Medulla oblongata (tissue), 1 donor: ENCODE measurements at regions not wholly inside any gene's neighbourhood (a gene's known extent, or its start where the extent isn't known, plus 50 kb on each side); places are given as distances from the start of the nearest gene placed in this dataset.
A peak's percentile ranks its signal among the peaks of the same experiment; 100 is the strongest.
"Not testable (repeated sequence)": the region's sequence is repeated elsewhere in the genome, so short reads cannot be mapped to it uniquely, and the experiment has no call there.

Source experiments
- DNase-seq: peaks from one replicate; pipeline ENCODE4 v3.0.0-alpha.2; 2015; ENCODE audit errors: extremely low spot score

DNA sequence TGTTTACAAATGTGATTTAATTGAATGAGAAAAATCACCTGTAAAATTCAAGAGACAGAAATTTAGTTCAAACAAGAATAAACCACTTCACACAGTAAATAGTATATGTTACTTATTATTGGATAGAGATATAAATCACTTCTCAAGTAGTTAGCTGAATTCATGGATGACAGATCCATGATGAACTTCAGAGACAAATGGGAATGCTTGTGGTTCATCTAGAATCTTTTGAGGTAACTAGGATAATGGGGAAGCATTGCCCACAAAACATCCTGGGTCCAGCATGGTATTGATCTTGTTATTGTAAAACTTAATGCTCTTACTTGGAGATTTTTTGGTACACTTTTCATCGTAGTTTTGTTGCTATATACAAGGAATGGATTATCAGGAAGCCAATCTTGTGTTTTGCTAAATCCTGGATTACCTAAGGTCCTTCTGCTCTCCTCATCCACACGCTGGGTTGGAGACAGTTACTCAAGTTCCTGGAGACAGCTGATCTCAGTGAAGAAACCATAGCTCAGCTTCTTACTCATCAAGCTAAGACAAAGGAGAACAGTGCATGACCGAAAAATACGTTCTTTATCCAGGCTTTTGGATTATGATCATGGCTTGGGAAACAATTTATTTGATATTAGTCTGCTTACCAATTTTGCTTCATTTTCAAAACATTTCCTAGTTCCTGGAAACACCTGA is 142.5 kb upstream of the PREP start:
- no peak for DNase-seq

DNA sequence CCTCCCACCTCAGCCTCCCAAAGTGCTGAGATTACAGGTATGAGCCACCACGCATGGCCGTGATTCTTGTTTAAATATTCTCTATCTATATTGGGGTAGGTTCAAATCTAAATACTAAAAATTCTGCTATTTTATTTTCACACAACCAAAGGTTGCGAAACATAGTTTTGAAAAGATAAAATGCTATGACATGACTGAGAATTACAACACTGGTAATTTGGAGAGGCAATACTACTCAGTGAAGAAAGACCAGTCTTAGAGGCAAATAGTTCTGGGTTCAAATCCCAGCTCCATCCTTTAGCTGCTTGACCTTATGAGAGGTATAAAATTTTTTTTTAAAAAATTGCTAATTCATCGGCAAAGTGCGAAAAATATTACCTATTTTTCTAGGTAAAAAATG is 137.0 kb upstream of the PREP start:
- no peak for DNase-seq

DNA sequence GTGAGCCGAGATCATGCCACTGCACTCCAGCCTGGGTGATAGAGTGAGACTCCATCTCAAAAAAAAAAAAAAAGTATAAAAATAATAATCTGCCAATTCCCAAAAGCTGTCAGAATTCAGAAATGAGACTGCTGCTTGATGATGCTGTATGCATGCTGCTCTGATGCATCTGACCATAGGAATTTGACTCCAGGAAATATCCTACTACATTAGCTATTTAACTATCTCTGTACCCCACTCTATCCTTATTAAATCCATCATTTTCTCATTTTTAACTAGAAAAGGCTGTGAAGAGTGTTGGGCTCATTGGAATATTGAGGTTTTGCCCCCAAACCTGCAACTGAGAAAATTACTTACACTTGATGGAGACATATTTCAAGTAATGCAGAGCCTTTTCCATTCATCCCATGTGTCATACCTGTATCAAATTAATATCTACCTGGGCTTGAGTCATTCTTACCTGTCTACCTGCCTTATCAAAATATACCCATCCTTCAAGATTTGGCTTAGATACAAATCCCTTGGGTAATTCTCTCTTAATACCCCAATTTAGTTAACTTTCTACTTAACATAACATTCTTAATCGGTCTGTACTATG is 135.2 kb upstream of the PREP start:
- no peak for DNase-seq

DNA sequence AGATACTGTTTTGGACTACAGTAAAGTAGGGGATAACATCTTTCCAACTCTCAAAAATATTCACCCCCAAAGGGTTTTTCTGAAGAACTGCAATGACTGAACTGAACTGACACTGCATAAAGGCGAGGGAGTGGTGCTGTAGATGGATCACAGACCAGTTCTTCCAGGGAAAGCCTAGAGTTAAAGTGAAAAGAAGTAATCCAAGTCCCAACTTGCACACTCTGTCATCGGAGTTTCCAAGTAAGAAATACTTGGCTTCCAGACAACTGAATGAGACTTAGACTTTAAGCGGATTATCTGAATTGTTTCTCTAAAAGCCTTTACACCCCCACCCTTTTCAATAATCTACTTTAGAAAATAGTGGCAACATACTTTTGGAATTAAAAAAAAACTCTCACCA is 134.1 kb upstream of the PREP start:
- no peak for DNase-seq

DNA sequence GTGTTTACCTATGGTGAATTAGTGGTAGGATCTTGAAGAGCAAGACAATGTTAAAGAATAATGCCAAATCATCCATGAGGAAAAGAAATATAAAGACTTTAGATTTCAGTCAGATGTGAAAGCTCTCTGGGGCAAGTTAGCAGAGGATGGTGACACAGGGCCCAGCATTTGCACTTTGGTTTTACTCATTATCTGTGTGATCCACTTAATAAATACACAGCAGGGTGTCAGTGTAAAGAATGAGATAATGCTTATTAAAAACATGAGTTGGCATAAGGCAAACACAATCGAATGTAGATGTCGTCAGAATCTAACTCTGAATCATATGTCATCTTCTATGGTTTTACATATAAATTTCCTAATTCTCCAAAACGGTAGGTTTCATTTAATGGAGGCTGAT is 130.4 kb upstream of the PREP start:
- DNase-seq, result no peak

DNA sequence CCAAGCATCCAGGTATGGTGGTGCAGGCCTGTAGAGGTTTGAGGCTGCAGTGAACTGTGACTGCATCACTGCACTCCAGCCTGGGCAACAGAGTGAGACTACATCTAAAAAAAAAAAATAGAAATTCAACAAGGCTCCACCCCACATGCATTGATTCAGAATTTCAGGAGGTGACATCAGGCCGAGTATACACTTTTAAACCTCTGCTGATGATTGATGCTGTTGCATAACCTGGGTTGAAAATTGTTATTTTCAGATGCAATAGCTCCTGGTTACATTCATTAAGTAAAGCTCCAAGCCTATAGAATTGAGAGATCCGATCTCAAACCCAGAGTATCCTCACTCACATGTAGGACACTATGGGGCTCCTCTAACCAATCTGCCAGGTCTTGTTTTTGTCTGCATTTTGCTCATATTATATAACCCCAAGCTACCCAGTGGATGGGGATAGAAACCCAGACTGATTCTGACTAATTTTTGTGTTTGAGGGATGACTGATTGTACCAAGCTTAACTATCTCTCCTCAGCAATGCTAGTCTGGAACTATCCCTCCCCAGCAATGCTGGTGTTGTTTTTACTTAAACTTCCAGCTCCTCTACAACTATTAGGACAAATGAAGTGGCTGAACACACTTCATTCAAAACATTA is 123.5 kb upstream of the PREP start:
- no peak for DNase-seq

DNA sequence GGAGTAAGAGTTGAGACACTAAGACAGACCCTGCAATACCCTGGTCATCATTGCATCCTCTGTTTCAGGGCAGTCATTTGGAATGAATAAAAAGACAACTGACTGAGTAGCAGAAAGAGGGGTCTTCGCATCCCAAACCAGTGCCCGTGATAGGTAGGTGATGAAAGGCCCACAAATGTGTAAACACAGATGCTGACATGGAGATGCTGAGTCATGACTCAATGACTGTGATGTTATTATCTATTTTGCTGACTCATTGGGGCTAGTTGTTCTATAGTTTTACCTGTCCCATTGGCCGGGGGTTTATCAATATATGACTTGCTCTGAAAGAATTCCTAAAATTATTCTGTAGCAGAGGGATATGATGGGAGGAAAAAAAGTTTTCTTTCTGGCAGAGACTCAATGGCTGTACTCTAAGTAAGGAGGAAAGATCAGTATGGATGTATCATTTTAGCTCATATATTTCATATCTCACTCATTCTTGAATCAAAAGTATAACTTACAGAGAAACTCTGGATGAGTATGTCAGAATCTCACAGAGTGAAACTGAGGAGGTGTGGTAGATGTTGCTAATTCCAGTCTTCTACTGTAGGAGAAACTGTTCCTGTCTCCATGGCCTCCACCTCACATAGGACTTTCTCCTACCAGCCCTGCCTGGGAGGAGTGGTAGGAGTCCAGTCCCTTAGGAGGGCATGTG is 119.9 kb upstream of the PREP start:
- no peak for DNase-seq

DNA sequence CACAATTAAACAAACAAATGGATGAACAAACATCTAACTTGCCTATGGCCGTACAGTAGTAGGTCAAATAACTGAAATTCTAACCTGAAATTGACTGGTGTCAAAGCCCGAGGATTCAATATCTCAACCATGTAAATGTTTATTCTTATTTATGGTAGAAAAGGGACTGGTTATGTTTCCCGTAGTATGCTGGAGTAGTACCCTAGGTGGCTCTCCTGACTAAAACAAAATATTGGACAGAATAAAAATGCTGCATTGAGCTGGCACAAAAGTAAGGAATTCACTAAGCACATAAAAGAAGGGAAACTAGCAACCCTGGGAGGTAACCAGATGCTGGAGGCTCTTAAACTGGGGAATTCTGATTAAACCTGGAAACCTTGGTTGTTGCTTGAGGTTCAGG is 117.1 kb upstream of the PREP start:
- DNase-seq, result no peak

DNA sequence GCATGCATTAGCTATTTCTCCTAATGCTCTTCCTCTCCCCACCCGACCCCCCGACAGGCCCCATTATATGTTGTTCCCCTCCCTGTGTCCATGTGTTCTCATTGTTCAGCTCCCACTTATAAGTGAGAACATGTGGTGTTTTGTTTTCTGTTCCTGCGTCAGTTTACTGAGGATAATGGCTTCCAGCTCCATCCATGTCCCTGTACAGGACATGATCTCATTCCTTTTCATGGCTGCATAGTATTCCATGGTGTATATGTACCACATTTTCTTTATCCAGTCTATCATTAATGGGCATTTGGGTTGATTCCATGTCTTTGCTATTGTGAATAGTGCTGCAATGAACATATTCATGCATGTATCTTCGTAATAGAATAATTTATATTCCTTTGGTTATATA is 116.1 kb upstream of the PREP start:
- not testable (repeated sequence) for DNase-seq

DNA sequence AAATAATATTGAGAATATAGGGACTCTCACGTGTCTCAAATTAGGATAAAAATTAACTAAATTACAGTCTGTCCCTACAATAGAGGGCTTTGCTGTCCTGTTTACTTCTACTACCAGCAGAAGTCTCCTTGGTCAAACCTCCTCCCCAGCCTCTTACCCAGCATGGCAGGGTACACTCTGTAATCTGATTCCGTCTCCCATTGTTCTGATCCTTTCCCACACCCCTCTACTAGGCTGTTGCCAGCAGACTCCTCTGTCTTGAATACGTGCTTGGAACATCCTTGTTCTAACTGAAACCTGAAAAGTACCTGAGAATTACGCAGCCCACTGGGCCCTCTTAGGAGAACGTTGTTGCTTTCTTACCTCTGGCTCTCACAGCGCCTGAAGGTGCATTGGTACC is 112.2 kb upstream of the PREP start:
- no peak for DNase-seq

DNA sequence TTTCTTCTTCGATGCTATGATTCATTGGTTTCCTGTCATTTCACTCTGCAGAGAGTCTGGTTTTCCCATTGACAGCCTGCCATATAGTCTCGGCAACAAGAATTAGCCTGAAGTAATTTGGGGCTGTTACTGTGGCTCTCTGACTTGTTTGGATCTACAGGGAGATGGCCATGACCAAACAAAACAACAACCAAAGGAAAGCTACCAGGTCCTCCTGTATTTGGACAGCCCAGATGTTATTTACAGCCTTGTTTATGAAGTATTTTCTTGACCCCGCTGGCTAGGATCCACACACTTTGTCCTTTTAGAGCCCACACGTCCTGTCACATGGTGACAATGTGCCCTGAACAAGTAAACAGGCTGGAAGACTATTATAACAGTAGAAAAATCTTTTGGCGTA is 111.4 kb upstream of the PREP start:
- no peak for DNase-seq

DNA sequence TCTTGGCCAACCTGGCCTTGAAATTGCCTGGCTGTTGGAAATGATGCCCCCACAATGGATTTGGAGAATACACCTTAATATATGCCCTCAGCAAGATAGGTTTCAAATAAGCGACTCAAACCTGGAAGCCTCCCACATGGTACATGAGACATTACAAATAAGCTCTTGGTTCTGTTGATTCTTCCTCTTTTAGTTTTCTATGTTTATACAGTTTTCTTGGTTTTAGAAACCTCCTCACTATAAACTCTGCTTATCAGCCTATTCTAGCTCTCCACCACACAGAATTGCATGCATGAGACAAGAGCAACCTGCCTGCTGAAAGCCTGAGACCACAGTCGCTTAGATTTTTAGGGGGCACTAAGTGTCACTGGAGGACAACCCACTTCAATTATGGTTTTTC is 108.8 kb upstream of the PREP start:
- no peak for DNase-seq

DNA sequence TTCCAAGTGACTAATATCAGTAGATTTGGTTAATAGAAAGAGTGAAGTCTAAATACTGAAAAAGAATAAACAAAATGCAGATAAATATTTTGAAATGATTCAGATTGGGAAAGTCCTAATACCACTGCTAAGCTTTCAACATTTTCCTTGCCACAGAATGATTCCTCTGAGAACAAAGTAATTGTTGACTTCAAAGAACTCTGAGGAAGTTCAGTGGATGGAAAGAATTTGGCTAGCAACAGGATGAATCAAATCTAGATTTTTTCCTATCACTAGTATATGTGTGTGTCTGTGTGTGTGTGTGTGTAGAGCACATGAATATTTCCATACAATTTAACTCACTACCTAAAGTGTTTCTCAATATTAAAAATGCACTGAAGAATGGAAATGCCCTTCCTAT is 107.9 kb upstream of the PREP start:
- DNase-seq, result no peak

DNA sequence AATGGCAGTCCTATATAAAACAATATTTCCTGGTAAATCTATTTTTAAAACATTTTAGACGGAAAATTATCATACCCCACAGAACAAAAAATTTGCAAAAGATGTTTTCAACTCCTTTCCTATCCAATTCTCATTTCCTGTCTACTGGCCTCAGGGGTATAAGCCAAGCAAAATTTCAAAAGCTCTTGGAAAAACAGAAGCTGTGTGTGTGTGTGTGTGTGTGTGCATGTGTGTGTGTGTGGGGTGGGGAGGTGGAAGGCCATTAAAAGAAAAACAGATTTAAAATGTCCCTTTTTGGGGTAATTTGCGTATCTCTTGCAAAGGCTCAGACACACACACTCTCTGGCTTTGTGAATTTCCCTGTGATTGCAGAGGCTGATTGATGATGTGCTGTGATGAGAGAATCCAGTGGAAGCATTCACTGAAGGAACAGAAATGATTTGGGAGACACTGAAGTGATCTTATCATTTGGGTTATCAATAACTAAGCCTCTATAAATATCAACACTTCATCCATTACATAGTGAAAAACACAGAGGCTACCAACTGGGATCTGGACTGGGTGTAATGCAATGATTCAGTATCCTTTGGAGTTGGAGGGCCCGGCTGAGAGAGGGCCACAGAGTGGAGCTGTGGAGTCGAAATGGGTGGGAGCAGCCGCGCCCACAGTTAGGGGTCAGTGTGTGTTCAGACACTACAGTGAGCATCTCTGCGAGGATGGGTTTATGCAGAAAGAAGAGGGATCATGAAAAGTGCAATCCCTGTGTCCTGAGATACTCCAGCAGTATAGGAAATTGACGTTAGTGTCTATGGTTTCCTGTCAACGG is 106.8 kb upstream of the PREP start:
- no peak for DNase-seq

DNA sequence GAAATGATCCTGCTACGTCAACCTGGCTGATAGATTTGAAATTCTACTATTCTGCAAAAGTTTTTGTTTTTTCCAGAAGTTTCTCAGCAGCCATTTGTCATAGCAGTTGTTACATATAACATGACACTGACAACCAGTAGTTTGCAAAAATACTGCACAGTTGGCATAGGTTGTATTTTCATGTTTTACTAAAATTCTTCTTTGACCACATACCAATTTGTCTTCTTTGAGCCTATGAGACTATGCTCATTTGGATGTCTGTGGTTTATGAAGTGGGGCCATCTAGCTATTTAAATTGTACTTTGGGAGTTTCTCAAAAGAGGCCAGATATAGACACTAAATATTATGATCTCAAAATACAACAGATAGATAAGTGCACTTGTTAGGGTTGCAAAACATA is 104.9 kb upstream of the PREP start:
- no peak for DNase-seq

DNA sequence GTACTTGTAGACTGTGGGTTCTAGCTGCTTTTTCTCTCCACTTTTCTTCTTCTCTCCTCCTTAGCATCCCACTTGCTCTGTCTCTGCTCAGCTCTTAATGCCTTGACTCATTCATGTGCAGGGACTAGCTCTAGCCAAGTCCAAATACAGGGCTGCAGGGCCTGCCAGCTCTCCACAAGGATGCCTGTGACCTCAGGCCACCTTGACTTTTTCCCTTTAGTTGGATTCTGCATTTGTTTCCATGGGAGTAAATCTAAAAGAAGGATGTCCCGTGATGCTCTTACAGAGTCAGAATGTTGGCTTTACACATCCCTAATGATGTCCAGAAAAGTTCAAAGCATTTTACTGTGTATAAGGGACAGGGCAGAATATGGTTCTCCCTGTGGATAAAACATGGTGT is 101.8 kb upstream of the PREP start:
- DNase-seq, result peak; percentile 57

DNA sequence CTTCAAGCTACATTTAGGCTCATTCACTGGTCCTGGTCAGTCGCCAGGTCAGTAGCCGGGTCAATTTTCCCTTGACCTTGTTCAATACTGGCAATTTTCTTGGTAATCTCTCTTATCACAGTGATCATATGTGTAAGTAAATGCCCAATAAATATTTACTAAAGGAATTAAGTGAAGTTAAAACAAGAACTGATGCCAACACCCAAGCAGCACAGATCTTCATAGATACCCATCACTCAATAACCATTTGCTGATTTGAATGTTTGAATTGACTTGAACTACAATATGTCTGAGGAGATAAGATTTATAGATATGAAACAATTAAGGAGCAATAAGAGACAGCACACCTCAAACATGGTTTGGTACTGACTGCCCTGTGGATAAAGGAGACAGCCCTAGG is 100.8 kb upstream of the PREP start:
- no peak for DNase-seq

DNA sequence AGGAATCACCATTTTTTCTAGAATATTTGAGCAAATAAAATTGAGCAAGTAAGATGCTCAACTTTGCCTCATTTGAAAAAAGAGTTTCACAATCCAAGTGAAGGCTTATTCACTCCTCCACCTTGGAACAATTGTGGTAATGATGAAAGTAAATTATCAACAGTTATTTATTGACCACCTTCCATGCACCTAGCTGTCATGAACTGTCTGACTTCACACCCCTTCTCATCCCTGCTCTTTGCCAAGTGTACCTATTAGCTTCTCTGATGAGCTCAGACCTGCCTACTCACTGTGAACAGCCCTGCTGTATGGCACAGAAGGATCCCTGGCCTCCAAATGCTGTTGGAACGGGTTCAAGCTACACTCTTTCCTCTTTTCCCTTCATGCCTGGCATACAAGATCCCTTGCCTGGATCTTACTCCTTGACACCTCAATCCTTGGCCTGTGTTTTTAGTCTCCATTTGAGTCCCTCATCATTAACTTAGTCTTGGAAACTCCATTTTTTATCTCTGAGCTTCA is 99.0 kb upstream of the PREP start:
- no peak for DNase-seq

DNA sequence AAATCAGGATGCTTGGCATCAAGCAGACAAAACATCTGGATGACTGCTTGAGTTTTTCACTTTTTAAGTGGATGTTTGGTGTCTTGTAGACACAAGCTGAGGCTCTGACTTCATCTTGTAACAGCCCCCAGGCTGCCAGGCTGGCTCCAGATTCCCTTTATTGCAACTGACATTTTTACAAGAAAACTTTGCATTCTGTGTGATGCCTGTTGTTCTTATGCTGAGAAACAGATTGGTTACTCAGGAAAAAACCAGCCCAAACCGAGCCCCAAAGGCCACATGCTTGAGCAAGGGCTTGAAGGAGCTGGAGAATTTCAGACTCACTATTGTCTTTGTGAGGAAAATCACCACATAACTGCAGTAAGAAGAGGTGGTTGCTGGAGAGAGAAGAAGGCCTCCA is 98.4 kb upstream of the PREP start:
- no peak for DNase-seq

DNA sequence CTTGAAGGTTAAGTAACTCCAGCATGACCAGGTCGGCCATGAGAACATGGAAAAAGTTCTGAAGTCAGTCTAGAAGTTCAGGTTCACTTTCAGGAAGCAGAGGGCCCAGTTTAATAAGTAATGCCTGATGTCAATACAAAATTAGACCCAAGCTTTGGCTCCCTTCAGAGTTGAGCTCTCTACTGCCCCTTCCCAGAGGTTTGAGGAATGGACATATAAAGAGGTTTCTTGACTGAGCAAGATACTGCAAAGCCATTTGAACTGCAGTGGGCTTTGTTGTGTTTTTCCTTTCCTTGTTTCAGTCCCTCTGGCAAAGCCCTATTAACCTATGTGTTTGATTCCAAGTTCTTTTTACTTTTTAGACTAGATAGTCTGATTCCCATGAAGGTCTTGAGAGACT is 97.8 kb upstream of the PREP start:
- no peak for DNase-seq

DNA sequence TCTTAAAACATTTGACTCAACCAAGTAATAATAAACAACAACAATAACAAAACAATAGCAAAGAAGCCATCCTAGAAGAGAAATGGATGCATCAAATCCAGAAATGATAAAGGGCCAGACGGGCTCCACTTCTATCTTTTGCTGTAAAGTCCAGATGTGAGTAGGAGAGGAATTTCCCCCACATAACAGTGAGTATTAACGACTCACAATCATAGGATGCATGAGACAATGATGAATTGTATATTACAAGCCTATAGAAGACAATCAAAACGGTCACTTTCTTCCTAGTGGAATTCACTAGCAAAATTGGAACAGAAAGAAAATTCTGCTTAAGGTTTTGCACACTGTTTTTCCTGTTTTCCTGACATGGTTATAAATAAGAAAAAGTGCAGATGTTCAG is 97.0 kb upstream of the PREP start:
- DNase-seq, result no peak
